GOT3 (cell line): ENCODE measurements at regions not wholly inside any gene's neighbourhood (a gene's known extent, or its start where the extent isn't known, plus 50 kb on each side); places are given as distances from the start of the nearest gene placed in this dataset.
A peak's percentile ranks its signal among the peaks of the same experiment; 100 is the strongest.
"Not testable (repeated sequence)": the region's sequence is repeated elsewhere in the genome, so short reads cannot be mapped to it uniquely, and the experiment has no call there.

Experiments used
- DNase-seq: peaks from one replicate; lab custom pipeline; 2025; ENCODE audit warnings: mixed read lengths; lab: John Stamatoyannopoulos, UW

DNA sequence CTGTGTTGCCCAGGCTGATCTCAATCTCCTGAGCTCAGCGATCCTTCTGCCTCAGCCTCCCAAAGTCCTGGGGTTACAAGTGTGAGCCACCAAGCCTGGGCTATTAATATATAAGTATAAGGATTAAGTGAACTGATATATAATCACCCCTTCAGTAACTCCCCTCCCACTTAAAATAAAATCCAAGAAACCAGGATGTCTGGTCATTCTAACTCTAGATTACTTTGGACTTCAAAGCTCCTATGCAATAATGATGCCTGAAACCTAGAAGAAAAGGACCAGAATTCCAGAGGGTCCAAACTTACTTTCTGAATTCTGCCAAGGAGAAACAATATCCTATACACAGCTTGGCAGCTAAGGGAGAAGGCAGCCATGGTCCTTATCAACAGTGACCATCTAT is 206.8 kb upstream of the ZNF217 start:
- DNase-seq: no peak

DNA sequence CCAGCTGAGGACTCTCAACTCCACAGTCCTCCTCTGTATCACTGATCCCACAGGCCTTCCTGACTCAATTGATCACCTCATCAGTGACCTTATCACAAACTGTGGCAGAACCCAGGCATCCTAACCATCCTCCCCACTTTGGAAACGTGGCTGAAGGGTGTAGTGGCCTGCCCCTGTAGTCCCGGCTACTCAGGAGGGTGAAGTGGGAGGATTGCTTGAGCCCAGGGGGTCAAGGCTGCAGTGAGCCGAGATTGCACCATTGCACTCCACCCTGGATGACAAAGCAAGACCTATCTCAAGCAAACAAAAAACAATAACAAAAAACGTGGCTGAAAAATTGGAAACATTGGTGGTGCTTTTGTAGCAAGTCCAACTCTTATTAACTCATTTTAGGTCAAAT is 203.4 kb upstream of the ZNF217 start:
- DNase-seq: no peak

DNA sequence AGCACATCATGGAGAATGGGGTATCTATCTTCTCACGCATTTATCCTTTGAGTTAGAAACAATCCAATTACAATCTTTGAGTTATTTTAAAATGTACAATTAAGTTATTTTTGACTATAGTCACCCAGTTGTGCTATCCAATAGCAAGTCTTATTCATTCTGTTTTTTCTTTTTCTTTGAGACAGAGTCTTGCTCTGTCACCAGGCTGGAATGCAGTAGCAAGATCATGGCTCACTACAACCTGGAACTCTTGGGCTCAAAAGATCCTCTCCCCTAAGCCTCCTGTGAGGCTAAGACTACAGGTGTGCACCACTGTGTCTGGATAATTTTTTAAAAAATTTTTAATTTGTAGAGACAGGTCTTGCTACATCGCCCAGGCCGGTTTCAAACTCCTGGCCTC is 201.5 kb upstream of the ZNF217 start:
- DNase-seq: no peak

DNA sequence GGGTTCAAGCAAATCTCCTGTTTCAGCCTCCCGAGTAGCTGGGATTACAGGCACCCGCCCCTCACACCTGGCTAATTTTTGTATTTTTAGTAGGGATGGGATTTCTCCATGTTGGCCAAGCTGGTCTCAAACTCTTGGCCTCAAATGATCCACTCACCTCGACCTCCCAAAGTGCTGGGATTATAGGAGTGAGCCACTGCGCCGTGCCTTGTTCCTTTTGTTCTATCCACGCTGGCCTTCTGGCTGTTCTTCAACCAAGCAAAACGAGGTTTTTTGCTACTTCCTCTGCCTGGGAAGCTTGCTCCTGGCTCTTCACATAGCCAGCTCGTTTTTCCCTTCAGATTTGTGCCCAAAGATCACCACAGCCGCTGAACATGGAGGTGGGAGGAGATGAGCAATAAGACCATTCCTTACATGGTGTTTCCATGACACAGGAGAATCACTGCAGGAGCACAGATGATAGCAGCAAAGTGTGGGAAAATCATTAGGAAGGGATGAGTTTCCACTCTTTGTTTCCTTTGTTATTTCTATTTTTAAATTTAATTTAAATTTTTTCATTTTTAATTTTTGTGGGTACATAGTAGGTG is 201.0 kb upstream of the ZNF217 start:
- DNase-seq: no peak

DNA sequence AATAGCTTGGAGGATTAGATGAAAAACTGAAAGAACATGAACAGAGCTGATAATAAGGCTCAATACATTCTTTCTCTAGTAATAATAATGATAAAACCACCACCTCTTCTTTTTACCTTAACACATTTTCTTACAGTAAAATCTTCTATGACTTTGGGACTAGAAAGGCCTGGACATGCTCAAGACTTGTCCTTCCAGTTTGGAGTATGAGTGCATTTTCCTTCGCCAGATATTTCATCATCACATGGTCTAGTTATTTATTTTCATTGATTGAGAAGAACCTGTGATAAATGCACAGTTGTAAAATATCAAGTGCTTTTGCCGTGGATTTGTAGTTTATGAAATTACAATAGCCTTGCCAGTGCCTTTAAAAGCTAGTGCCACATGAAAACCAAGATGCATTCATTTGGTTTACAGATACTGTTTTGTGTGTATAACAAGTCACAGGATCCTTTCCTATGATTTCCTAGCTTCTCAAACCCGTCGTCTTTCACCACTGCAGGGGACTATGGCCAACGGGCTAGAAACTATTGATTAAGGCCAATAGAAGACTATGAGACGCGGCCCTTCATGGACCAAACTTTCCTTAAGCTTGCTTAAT is 200.2 kb upstream of the ZNF217 start:
- DNase-seq: no peak

DNA sequence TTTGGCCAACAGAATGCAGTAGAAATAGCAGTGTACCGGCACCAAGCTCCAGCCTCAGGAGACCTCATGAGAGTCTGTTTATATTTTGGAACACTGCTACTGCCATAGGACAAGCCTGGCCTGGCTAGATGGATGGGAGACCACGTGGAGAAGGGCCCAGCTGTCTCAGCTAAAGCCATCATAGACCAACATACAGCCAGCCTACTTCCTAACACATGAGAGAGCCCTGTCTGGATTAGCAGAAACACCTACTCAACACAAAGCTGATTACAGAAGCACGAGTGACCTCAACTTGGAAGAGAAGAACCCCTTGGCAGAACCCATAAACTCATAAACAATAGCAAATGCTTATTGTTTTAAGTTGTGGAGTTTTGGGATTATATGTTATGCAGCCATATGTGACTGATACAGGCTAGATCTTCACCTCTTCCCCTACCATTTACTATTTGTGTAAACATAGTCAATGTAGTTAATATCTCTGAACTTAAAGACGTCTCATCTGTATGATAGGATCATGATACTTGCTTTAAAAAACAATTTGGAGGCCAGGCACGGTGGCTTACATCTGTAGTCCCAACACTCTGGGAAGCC is 199.4 kb upstream of the ZNF217 start:
- no peak for DNase-seq

DNA sequence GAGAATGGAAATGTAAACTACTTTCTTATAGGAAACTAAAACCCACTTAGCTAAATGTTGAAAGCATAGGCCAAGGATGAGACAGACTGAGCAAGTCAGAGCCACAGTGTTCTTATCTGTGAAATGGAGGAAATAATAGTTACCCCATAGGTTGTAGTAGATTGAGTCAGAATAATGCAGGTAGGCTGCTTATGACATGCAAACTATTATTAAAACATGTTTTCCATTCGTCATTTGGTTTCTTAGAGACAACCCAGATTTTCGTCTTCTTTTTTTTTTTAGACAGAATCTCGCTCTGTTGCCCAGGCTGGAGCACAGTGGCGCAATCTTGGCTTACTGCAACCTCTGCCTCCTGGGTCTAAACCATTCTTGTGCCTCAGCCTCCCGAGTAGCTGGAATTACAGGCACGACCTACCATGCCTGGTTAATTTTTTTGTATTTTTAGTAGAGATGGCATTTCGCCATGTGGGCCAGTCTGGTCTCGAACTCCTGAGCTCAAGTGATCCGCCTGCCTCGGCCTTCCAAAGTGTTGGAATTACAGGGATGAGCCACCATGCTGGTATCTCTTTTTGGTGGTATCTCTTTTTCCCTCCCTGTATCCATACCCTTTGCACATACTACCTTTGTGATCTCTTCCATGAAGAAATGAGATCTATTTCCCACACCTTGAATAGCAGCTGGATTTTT is 196.5 kb upstream of the ZNF217 start:
- DNase-seq: no peak

DNA sequence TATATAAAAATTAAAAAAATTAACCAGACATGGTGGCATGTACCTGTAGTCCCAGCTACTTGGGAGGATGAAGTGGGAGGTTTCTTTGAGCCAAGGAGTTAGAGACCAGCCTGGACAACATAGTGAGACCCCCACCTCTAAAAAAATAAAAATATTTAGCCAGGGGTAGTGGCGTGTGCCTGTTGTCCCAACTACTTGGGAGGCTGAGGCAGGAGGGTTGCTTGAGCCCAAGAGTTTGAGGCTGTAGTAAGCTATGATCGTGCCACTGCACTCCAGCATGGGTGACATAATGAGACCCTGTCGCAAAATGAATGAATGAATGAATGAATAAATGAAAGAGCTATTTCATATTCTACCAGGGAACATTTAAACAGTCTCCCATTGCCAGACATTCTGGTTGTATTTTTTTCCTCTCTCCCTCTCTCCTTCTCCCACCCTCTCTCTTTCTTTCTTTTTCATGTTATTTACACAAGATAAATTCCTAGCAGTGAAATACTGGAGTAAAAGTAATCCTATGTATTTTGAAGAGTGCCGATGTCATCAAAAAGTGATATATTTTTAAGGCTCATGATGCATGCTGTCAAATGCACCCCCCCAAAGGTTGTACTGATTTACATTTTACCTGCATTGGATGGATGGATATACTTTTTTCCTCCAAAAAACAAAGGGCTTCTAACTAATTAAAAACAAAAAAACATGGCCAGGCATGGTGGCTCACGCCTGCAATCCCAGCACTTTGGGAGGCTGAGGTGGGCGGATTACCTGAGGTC is 194.8 kb upstream of the ZNF217 start:
- no peak for DNase-seq

DNA sequence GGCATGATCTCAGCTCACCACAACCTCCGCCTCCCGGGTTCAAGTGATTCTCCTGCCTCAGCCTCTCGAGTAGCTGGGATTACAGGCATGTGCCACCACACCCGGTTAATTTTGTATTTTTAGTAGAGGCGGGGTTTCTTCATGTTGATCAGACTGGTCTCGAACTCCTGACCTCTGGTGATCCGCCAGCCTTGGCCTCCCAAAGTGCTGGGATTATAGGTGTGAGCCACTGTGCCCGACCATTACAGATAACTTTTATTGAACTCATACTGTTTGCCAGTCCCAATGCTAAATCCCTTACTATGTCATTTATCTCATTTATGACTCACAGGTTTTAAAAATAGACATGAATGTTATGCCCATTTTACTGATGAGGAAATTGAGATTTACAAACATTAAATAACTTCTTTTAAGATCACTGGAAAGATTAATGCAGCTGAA is 193.9 kb upstream of the ZNF217 start:
- DNase-seq: not testable (repeated sequence)

DNA sequence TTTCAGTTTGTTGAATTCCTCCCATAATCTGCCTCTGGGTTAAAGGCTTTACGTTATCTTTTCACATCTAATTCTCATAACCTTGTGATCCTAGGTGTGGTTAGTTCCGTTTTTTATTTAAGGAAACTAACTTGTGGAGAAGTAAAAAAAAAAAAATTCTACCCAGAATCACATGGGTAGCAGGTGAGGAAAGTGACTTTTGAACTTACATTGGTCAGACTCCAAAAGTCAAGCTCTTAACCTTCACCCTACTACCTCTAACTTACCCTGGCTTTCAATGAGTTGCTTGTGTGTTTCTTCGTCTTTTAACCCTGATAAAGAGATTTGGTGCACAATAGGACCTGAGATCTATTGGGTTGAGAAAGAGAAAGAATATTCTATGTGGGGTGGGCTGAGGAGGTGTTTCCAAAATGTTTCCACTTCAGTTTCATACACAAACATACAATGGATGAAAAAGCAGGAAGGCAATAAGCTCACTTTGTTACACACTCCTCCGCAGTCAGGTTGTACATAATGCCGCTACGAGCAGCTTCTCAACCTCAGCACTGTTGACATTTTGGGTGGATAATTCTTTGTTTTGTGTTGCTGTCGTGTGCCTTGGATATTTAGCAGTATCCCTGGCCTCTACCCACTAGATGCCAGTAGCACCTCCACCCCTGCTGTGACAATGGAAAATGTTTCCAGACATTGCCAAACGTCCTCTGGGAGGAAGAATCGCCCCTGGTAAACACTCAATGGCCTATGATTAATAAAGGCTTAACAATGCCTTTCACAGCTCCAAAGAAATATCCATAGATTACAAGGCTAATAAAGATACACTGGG is 193.0 kb upstream of the ZNF217 start:
- no peak for DNase-seq

DNA sequence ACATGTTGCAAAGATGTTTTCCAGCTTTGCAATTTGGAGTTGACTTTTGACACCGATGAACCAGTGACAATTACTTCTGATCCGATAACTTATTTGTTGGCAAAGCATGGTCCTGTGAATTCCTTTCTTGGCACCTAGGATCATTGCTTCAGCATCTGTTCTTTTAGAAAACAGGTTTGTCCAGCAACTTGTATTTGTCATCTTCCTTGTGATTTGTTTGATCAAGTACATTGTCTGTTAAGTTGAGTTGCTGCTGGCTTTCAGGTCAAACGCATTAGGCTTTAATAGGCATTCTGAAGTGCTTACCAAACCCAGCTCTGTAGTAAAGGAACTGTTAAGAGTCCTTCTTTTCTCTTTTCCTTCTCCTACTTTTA is 192.4 kb upstream of the ZNF217 start:
- no peak for DNase-seq

DNA sequence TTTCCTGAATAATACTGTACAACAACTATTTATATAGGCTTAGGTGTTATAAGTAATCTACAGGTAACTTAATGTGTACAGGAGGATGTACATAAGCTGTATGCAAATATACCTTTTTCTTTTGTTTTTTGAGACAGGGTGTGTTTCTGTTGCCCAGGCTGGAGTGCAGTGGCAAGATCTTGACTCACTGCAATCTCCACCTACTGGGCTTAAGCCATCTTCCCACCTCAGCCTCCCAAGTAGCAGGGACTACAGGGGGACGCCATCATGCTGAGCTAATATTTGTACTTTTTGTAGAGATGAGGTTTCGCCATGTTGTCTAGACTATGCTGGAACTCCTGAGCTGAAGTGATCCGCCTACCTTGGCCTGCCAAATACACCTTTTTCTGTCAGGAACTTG is 191.7 kb upstream of the ZNF217 start:
- no peak for DNase-seq

DNA sequence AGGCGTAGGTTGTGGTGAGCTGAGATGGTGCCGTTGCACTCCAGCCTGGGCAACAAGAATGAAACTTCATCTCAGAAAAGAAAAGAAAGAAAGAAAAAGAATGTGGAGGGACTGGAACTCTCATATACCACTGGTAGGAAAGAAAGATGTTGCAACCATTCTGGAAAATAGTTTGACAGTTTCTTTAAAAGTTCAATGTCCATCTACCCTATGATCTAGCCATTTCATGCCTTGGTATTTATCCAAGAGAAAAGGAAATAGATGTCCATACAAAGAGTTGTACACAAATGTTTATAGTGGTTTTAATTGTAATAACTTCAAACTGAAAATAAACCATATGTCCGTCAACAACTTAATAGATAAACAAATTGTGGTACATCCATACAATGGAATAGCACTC is 190.1 kb upstream of the ZNF217 start:
- DNase-seq: no peak

DNA sequence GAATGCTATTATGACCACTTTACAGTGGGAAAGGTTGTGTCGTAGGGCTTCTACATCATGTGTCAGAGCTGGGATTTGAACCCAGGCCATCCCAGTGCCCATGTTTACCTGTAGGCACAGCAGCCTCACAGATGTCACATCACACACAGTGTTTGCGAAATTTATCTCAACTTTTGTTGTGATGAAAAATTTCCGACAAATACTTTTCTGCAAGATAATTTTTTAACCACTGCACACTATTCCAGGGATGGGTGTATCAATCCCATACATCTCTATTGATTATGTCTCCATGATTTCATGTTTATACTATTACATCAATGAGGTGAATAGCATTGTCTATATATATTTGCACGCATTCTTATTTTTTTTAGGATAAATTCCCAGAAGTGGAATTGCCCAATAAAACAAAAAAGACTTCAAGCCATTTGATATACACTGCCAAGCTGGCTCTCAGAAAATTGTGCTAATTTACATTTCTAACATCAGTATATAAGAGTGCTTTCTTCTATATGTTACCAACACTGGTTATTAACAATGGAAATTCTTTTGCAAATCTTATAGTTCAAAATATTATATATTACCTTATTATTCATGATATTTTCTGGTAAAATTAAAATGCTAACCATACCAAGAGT is 189.1 kb upstream of the ZNF217 start:
- DNase-seq: no peak

DNA sequence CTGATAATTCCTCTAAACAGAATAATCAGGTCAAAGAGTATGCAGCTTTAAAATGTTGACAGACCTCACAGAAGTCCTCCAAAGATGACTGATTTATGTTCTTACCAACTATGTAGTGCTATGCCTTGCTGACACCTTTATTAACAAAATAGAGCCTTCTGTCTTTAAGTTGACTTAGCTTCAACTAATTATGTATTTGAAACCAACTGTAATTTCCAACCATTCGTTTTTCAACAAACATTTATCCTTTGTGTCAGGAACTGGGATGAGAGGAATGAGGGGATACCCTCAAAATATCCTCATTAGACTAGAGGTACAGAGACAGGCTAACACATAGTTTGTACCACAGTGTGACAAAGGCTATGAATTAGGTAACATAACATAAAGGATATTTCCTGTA is 186.2 kb upstream of the ZNF217 start:
- DNase-seq: no peak

DNA sequence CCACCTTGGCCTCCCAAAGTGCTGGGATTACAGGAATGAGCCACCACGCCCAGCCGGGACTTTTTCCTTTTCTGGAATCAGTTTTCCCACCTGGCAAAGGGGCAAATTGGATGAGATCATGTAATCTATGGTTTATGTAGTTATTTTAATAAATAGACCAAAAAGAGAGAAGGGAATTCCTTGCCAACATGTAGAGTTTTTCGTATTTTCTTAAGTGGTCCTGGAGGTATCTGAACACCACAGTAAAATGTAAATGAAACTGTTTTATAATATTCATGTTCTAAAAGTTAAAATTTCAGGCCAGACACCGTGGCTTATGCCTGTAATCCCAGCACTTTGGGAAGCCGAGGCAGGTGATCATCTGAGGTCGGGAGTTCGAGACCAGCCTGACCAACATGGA is 185.1 kb upstream of the ZNF217 start:
- DNase-seq: no peak

DNA sequence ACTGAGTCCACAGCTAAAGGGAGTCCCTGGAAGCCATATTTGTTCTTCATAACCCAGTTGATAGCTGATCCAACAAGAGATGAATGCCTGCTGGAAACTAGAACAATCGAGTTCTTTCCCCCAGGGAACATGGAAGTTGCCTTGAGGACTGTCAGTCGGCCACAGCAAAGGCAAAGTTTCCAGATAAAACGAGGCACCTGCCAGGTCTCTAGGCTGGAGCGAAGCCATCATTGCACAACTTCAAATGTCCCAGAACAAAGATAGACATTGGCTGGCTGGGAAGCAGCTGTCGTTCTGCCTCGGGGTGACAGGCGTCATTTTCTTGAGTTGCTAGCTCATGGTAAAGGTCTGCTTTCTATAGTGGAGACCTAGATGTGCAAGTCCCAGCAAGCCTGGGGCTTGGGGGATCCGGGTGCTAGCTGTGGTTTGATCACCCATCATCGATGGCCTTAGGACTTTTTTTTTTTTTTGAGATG is 184.4 kb upstream of the ZNF217 start:
- no peak for DNase-seq

DNA sequence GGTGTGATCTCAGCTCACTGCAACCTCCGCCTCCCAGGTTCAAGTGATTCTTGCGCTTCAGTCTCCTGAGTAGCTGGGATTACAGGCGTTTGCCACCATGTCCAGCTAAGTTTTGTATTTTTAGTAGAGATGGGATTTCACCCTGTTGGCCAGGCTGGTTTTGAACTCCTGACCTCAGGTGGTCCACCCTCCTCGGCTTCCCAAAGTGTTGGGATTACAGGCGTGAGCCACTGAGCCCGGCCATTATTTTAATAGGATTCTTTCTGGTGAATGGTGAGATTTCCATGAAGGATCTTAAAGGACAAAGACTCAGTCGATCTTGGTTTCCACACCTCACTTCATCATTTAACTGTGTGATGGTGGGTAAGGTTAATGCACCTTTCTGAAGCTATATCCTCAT is 183.8 kb upstream of the ZNF217 start:
- DNase-seq: not testable (repeated sequence)

DNA sequence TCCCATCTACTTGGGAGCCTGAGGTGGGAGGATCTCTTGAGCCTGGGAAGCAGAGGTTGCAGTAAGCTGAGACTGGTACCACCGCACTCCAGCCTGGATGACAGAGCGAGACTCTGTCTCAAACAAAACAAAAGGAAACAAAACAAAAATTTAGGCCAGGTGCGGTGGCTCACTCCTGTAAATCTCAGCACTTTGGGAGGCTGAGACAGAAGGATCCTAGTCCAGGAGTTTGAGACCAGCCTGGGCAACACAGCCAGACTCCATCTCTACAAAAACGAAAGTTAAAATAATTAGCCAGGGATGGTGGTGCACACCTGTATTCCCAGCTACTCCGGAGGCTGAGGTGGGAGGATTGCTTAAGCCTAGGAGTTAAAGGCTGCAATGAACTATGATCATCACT is 183.2 kb upstream of the ZNF217 start:
- DNase-seq: no peak

DNA sequence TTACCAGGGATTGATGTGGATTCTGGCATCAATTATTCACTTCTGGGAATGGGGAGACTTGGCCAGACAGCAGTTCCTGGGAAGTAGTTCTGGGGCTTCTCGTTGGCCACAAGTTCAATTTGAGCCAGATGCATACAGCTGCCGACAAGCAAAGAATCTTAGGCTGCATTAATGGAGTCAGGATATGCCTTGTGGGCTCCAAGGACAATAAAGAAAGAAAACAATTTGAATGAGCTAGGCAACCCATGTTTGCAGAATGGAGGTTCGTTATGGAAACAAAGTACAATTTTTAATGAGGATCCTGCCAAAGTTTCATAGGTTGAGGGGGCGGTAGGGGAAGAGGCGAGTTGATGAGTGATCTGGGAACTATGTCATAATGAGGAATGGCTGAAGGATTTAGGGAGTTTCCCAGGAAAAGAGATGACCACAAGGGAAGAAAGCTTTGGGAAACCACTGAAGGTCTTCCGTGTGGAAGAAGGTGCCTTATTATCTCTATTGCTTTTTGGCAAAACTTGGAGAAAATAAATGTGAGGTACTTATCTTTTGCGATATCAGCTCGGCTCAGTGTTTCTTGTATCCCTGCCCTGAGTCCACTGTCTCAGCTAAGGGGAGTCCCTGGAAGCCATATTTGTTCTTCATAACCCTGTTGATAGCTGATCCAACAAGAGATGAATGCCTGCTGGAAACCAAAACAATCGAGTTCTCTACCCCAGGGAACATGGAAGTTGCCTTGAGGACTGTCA is 181.0 kb upstream of the ZNF217 start:
- peak; percentile 76 for DNase-seq
